OCI-LY7 (cell line): ENCODE measurements at regions not wholly inside any gene's neighbourhood (a gene's known extent, or its start where the extent isn't known, plus 50 kb on each side); places are given as distances from the start of the nearest gene placed in this dataset.

Experiments used
- BruUV-seq: library from RNA; stranded (reverse); fragments of 400-500 nt; replicated peaks from 2 replicates; lab custom pipeline; 2021; lab: Mats Ljungman, UMichigan
- CTCF ChIA-PET: fragments of 300-600 bp; sonication (Branson Sonifier 250); formaldehyde crosslinking; loops from one replicate; lab custom pipeline; 2022; ENCODE audit warnings: antibody characterized with exemption; ENCODE audit not compliant: unreplicated experiment; lab: Charles Lee
- POLR2A ChIA-PET: fragments of 300-600 bp; sonication (Branson Sonifier 250); formaldehyde crosslinking; loops from one replicate; lab custom pipeline; 2022; ENCODE audit warnings: antibody characterized with exemption; lab: Charles Lee
- DNase-seq: peaks from one replicate; pipeline ENCODE4 v3.0.0-alpha.2; 2015; ENCODE audit warnings: low spot score
- H2AFZ ChIP-seq: fragments of 200-600 bp; sonication (generic), shearing (Covaris generic); 2 replicates; pipeline ENCODE4 v1.6.1; 2014; ENCODE audit warnings: mild to moderate bottlenecking, antibody characterized with exemption, low read length, moderate library complexity
- H3K27ac ChIP-seq: fragments of 200-600 bp; sonication (generic); 2 replicates; pipeline ENCODE4 v1.5.1; 2014; ENCODE audit warnings: mixed run types, low read depth, mild to moderate bottlenecking, moderate library complexity, low read length, inconsistent platforms; ENCODE audit not compliant: poor library complexity, severe bottlenecking
- H3K36me3 ChIP-seq: fragments of 200-600 bp; sonication (generic); 2 replicates; pipeline ENCODE4 v1.6.1; 2014; ENCODE audit warnings: mild to moderate bottlenecking, antibody characterized with exemption, low read length, moderate library complexity, mixed read lengths; ENCODE audit not compliant: insufficient read depth
- H3K4me1 ChIP-seq: fragments of 200-600 bp; sonication (generic); 2 replicates; pipeline ENCODE4 v1.5.1; 2014; ENCODE audit warnings: mild to moderate bottlenecking, low read length; ENCODE audit not compliant: insufficient read depth, poor library complexity, severe bottlenecking
- H3K4me2 ChIP-seq: fragments of 200-600 bp; sonication (generic); 2 replicates; pipeline ENCODE4 v1.6.1; 2014; ENCODE audit warnings: mild to moderate bottlenecking, low read length
- H3K4me3 ChIP-seq: fragments of 200-600 bp; sonication (generic); 2 replicates; pipeline ENCODE4 v1.5.1; 2014; ENCODE audit warnings: mild to moderate bottlenecking, low read depth, low read length; ENCODE audit not compliant: poor library complexity, severe bottlenecking
- H3K79me2 ChIP-seq: fragments of 200-600 bp; sonication (generic); 2 replicates; pipeline ENCODE4 v1.6.1; 2016; ENCODE audit warnings: low read depth, mild to moderate bottlenecking, low read length, moderate library complexity, mixed read lengths; ENCODE audit not compliant: insufficient read depth
- H3K9me2 ChIP-seq: fragments of 200-600 bp; sonication (generic); 2 replicates; pipeline ENCODE4 v1.6.1; 2016; ENCODE audit warnings: mild to moderate bottlenecking, low read length, mixed read lengths; ENCODE audit not compliant: insufficient read depth
- H3K9me3 ChIP-seq: fragments of 200-600 bp; sonication (generic); 2 replicates; pipeline ENCODE4 v1.6.1; 2014; ENCODE audit warnings: mild to moderate bottlenecking, mixed run types, low read length, mixed read lengths
- H4K20me1 ChIP-seq: fragments of 200-600 bp; sonication (generic); 2 replicates; pipeline ENCODE4 v1.6.1; 2014; ENCODE audit warnings: mild to moderate bottlenecking, antibody characterized with exemption, low read length, moderate library complexity, mixed read lengths; ENCODE audit not compliant: insufficient read depth
- CTCF ChIP-seq: fragments of 200-600 bp; sonication (generic); conservative IDR thresholded peaks from 2 replicates; pipeline ENCODE4 v1.5.1; 2014; ENCODE audit warnings: mild to moderate bottlenecking, antibody characterized with exemption, low read length, moderate library complexity, mixed read lengths
- EZH2phosphoT487 ChIP-seq: fragments of 200-600 bp; sonication (generic); IDR thresholded peaks from 2 replicates; pipeline ENCODE4 v1.6.1; 2018; ENCODE audit warnings: low read depth, borderline replicate concordance, mild to moderate bottlenecking, mixed run types, antibody characterized with exemption, low read length, moderate library complexity, mixed read lengths
- intact Hi-C: fragments of 100-400 bp; cut with micrococcal nuclease; formaldehyde crosslinking; loops from one replicate; pipeline ENCODE4 v1.10.0; 2022; ENCODE audit not compliant: unreplicated experiment

- ChIA-PET CTCF (no interaction called here), POLR2A (interaction anchor here (1.3 kb wide), 1 partner anchor 10 kb away, joined by 4 read pairs; no protein-coding TSS in a partner anchor)
- no peak overlapping the region for H3K27ac ChIP-seq
- H3K9me3 ChIP-seq, result no peaks in the 10 kb centered on the region
- no peaks in the 10 kb centered on the region for H3K4me1 ChIP-seq
- TF ChIP-seq EZH2phosphoT487 (no peak), CTCF (no peak)
- H4K20me1 ChIP-seq, result no peaks in the 10 kb centered on the region
- H3K79me2 ChIP-seq, result no peaks in the 10 kb centered on the region
- H3K4me2 ChIP-seq, result no peak overlapping the region
- no peak overlapping the region for H3K4me3 ChIP-seq
- BruUV-seq, result no TSS peak
- H2AFZ ChIP-seq, result no peak overlapping the region
- DNase-seq, result no peak
- no peaks in the 10 kb centered on the region for H3K9me2 ChIP-seq
- H3K36me3 ChIP-seq, result no peaks in the 10 kb centered on the region
- intact Hi-C loops, result loop anchor here (10.0 kb wide), 1 partner anchor 281 kb away; no protein-coding TSS in a partner anchor
Measured at GRCh38 chr6:134455319-134455718, 137.4 kb upstream of the SGK1 start.

- H3K9me3 ChIP-seq, result no peaks in the 10 kb centered on the region
- H4K20me1 ChIP-seq, result no peaks in the 10 kb centered on the region
- ChIA-PET POLR2A (no interaction called here), CTCF (no interaction called here)
- no peaks in the 10 kb centered on the region for H3K36me3 ChIP-seq
- no peak overlapping the region for H3K4me3 ChIP-seq
- no peak for TF ChIP-seq EZH2phosphoT487
- TF ChIP-seq CTCF, result no peak
- H2AFZ ChIP-seq, result no peak overlapping the region
- no peak for DNase-seq
- H3K4me1 ChIP-seq, result no peaks in the 10 kb centered on the region
- no peak overlapping the region for H3K27ac ChIP-seq
- no peaks in the 10 kb centered on the region for H3K9me2 ChIP-seq
- no peaks in the 10 kb centered on the region for H3K79me2 ChIP-seq
- BruUV-seq, result no TSS peak
- no peak overlapping the region for H3K4me2 ChIP-seq
- intact Hi-C loops, result loop anchor here (10.0 kb wide), 1 partner anchor 280 kb away; no protein-coding TSS in a partner anchor
Measured at GRCh38 chr6:134454794-134455193, 136.9 kb upstream of the SGK1 start.

GRCh38 chr6:134453792-134454510 is 136.0 kb upstream of the SGK1 start:
- DNase-seq, result no peak
- H4K20me1 ChIP-seq, result no peaks in the 10 kb centered on the region
- H3K36me3 ChIP-seq, result no peaks in the 10 kb centered on the region
- ChIA-PET CTCF (no interaction called here), POLR2A (interaction anchor here (0.6 kb wide), 2 partner anchors 36 to 671 kb away, joined by 3 to 4 read pairs; no protein-coding TSS in a partner anchor)
- no peak overlapping the region for H3K4me3 ChIP-seq
- no TSS peak for BruUV-seq
- no peak overlapping the region for H3K27ac ChIP-seq
- H3K9me3 ChIP-seq, result no peaks in the 10 kb centered on the region
- H3K9me2 ChIP-seq, result no peaks in the 10 kb centered on the region
- no peak overlapping the region for H3K4me2 ChIP-seq
- H2AFZ ChIP-seq, result no peak overlapping the region
- no peak for TF ChIP-seq EZH2phosphoT487
- no peak for TF ChIP-seq CTCF
- H3K79me2 ChIP-seq, result no peaks in the 10 kb centered on the region
- H3K4me1 ChIP-seq, result no peaks in the 10 kb centered on the region
- intact Hi-C loops, result loop anchor here (10.0 kb wide), 1 partner anchor 279 kb away; no protein-coding TSS in a partner anchor
